ENCODE measurements at regions not wholly inside any gene's neighbourhood (a gene's known extent, or its start where the extent isn't known, plus 50 kb on each side); places are given as distances from the start of the nearest gene placed in this dataset.

GRCh38 chr1:191876631-191877030 lies 281.6 kb upstream of the RGS18 start:
- H3K27ac ChIP-seq (ENCODE audit: low read length) = no peak overlapping the region
- H3K4me1 ChIP-seq (ENCODE audit: control insufficient read depth, insufficient read depth, low read length) = no peaks in the 10 kb centered on the region
- H3K9me3 ChIP-seq (ENCODE audit: control insufficient read depth, insufficient read depth, low read depth, low read length) = 0 out of 2 replicates have a peak, but pooled peaks cover 4% of the 10 kb centered on the region
- ATAC-seq (no peak), DNase-seq (ENCODE audit: low read depth, low spot score) (no peak)
- no peaks in the 10 kb centered on the region for H3K27me3 ChIP-seq (ENCODE audit: control insufficient read depth, insufficient read depth, low read length)
- intact Hi-C loops (cut with micrococcal nuclease; ENCODE audit: unreplicated experiment) (no loop called here), in situ Hi-C loops (cut with HindIII; ENCODE audit: low pct_unique_long_range_greater_than_20kb, low sequenced_read_pairs) (no loop called here)
- no peak for TF ChIP-seq TCF7L2 (IDR thresholded peaks at IDR 0.05; ENCODE audit: low read depth, low read length)
- ChIA-PET CTCF (no interaction called here), POLR2A (no interaction called here)
- H3K36me3 ChIP-seq (ENCODE audit: control insufficient read depth, insufficient read depth, low read length) = no peaks in the 10 kb centered on the region
- BruUV-seq (replicated peaks) = no TSS peak
- H3K4me3 ChIP-seq (ENCODE audit: low read depth in 2 of 2, low read length in 2 of 2) = no peak overlapping the region

DNA sequence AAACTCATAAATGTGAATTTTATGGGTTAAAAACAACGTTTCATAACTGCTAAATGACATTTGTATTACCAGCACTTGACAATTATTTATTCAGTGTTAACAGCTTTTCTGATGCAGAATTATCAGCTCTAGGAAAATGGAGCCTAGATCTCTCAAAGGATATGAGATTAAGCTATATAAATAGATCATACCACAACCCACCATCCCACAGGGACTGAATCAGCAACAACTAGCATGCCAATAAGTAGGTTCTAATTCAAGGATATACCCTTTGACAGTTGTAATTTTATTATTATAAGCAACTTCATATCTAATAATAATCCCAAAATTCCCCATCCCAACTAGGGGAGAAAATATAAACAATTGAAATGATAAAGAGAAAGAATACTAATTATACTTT lies 275.4 kb upstream of the RGS18 start:
- Histone ChIP-seq H3K4me3 (ENCODE audit: low read depth in 2 of 2, low read length in 2 of 2) (no peak overlapping the region), H3K36me3 (ENCODE audit: control insufficient read depth, insufficient read depth, low read length) (no peaks in the 10 kb centered on the region), H3K27ac (ENCODE audit: low read length) (no peak overlapping the region), H3K9me3 (ENCODE audit: control insufficient read depth, insufficient read depth, low read depth, low read length) (no peaks in the 10 kb centered on the region), H3K4me1 (ENCODE audit: control insufficient read depth, insufficient read depth, low read length) (no peaks in the 10 kb centered on the region), H3K27me3 (ENCODE audit: control insufficient read depth, insufficient read depth, low read length) (no peaks in the 10 kb centered on the region)
- DNase-seq (ENCODE audit: low read depth, low spot score) (no peak), ATAC-seq (no peak)
- no TSS peak for BruUV-seq (replicated peaks)
- in situ Hi-C loops (cut with HindIII; ENCODE audit: low pct_unique_long_range_greater_than_20kb, low sequenced_read_pairs) = no loop called here
- POLR2A ChIA-PET = no interaction called here
- TF ChIP-seq TCF7L2 (IDR thresholded peaks at IDR 0.05; ENCODE audit: low read depth, low read length) (no peak), POLR2AphosphoS5 (IDR thresholded peaks at IDR 0.05; ENCODE audit: low read depth, low read length) (no peak), REST (IDR thresholded peaks at IDR 0.05; ENCODE audit: insufficient read depth in 1 of 2, low read depth in 2 of 2, low read length in 1 of 2) (no peak), SIN3A (IDR thresholded peaks at IDR 0.05; ENCODE audit: borderline replicate concordance, insufficient read depth, low read depth, low read length) (no peak)
- TF ChIP-seq, protein P1, sequence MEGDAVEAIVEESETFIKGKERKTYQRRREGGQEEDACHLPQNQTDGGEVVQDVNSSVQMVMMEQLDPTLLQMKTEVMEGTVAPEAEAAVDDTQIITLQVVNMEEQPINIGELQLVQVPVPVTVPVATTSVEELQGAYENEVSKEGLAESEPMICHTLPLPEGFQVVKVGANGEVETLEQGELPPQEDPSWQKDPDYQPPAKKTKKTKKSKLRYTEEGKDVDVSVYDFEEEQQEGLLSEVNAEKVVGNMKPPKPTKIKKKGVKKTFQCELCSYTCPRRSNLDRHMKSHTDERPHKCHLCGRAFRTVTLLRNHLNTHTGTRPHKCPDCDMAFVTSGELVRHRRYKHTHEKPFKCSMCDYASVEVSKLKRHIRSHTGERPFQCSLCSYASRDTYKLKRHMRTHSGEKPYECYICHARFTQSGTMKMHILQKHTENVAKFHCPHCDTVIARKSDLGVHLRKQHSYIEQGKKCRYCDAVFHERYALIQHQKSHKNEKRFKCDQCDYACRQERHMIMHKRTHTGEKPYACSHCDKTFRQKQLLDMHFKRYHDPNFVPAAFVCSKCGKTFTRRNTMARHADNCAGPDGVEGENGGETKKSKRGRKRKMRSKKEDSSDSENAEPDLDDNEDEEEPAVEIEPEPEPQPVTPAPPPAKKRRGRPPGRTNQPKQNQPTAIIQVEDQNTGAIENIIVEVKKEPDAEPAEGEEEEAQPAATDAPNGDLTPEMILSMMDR (IDR thresholded peaks at IDR 0.05) = no peak
- CTCF ChIA-PET = no interaction called here
- intact Hi-C loops (cut with micrococcal nuclease; ENCODE audit: unreplicated experiment) = no loop called here

GRCh38 chr1:191886977-191887376 lies 271.3 kb upstream of the RGS18 start:
- no peaks in the 10 kb centered on the region for H3K4me1 ChIP-seq (ENCODE audit: control insufficient read depth, insufficient read depth, low read length)
- intact Hi-C loops (cut with micrococcal nuclease; ENCODE audit: unreplicated experiment) = no loop called here
- ATAC-seq (no peak), DNase-seq (ENCODE audit: low read depth, low spot score) (no peak)
- H3K4me3 ChIP-seq (ENCODE audit: low read depth in 2 of 2, low read length in 2 of 2) = no peak overlapping the region
- TF ChIP-seq, protein P1 (IDR thresholded peaks at IDR 0.05) = no peak
- TF ChIP-seq REST (IDR thresholded peaks at IDR 0.05; ENCODE audit: insufficient read depth in 1 of 2, low read depth in 2 of 2, low read length in 1 of 2) (no peak), TCF7L2 (IDR thresholded peaks at IDR 0.05; ENCODE audit: low read depth, low read length) (no peak)
- no peak overlapping the region for H3K27ac ChIP-seq (ENCODE audit: low read length)
- H3K9me3 ChIP-seq (ENCODE audit: control insufficient read depth, insufficient read depth, low read depth, low read length) = no peaks in the 10 kb centered on the region
- H3K36me3 ChIP-seq (ENCODE audit: control insufficient read depth, insufficient read depth, low read length) = no peaks in the 10 kb centered on the region
- in situ Hi-C loops (cut with HindIII; ENCODE audit: low pct_unique_long_range_greater_than_20kb, low sequenced_read_pairs) = no loop called here
- ChIA-PET CTCF (no interaction called here), POLR2A (no interaction called here)
- H3K27me3 ChIP-seq (ENCODE audit: control insufficient read depth, insufficient read depth, low read length) = no peaks in the 10 kb centered on the region
- BruUV-seq (replicated peaks) = no TSS peak
